PC-3 (cell line): ENCODE measurements at regions not wholly inside any gene's neighbourhood (a gene's known extent, or its start where the extent isn't known, plus 50 kb on each side); places are given as distances from the start of the nearest gene placed in this dataset.

Source experiments
- CTCF ChIP-seq: fragments of 300-600 bp; sonication (generic); conservative IDR thresholded peaks from 2 replicates; pipeline ENCODE4 v1.5.1; 2017; ENCODE audit warnings: antibody characterized with exemption, low read depth, mild to moderate bottlenecking, low read length
- EZH2 ChIP-seq: fragments of 300-600 bp; sonication (generic); IDR thresholded peaks from one replicate; pipeline ENCODE4 v1.6.1; 2017; ENCODE audit warnings: antibody characterized with exemption, mild to moderate bottlenecking, low read length; ENCODE audit not compliant: unreplicated experiment

GRCh38 chr9:8095672-8096086, 296.1 kb upstream of the DMAC1 start:
- TF ChIP-seq CTCF (no peak), EZH2 (no peak)
